ENCODE measurements at regions not wholly inside any gene's neighbourhood (a gene's known extent, or its start where the extent isn't known, plus 50 kb on each side); places are given as distances from the start of the nearest gene placed in this dataset.

GRCh38 chr2:66899109-66899508 is 464.2 kb downstream of the MEIS1 start:
- TF ChIP-seq POLR2A (IDR thresholded peaks at IDR 0.05; ENCODE audit: low read depth, low read length): no peak
- DNase-seq (ENCODE audit: insufficient read length, low spot score) (no peak), FAIRE-seq (no peak)

- no peak for FAIRE-seq
- no peak for TF ChIP-seq POLR2A (IDR thresholded peaks at IDR 0.05; ENCODE audit: low read depth, low read length)
- DNase-seq (ENCODE audit: insufficient read length, low spot score): no peak
These were observed 464.7 kb downstream of the MEIS1 start for GRCh38 chr2:66899648-66900047.

GRCh38 chr2:66901344-66901743 is 466.4 kb downstream of the MEIS1 start:
- DNase-seq (ENCODE audit: insufficient read length, low spot score): no peak
- no peak for FAIRE-seq

DNA sequence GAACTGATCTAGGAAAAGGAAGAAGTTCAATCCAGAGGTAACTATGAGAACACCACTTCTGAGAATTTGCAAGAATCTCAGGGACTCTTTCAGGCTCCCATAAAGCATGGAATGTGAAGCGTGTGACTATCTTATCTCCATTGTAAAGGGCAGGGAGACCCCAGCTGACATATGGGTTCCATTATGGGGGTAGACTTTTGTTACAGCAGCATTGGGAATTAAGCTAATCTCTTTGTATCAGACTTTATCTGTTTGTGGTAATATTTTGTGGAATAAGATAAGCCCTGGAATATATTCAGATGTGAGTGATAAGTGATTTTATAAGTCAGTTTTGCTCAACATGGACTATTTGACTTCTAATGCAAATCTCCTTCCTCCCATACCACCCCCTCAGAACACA is 468.3 kb downstream of the MEIS1 start:
- no peak for FAIRE-seq
- DNase-seq (ENCODE audit: insufficient read length, low spot score): no peak
- no peak for TF ChIP-seq POLR2A (IDR thresholded peaks at IDR 0.05; ENCODE audit: low read depth, low read length)

More at GRCh38 chr2:66901344-66901743, 466.4 kb downstream of the MEIS1 start:
- no peak for TF ChIP-seq POLR2A (IDR thresholded peaks at IDR 0.05; ENCODE audit: low read depth, low read length)

GRCh38 chr2:66903745-66904465 is 469.0 kb downstream of the MEIS1 start:
- no peak for FAIRE-seq
- DNase-seq (ENCODE audit: insufficient read length, low spot score): no peak
- TF ChIP-seq POLR2A (IDR thresholded peaks at IDR 0.05; ENCODE audit: low read depth, low read length): no peak

GRCh38 chr2:66915237-66915636 is 480.3 kb downstream of the MEIS1 start:
- no peak for TF ChIP-seq POLR2A (IDR thresholded peaks at IDR 0.05; ENCODE audit: low read depth, low read length)
- DNase-seq (ENCODE audit: insufficient read length, low spot score): no peak
- FAIRE-seq: no peak

DNA sequence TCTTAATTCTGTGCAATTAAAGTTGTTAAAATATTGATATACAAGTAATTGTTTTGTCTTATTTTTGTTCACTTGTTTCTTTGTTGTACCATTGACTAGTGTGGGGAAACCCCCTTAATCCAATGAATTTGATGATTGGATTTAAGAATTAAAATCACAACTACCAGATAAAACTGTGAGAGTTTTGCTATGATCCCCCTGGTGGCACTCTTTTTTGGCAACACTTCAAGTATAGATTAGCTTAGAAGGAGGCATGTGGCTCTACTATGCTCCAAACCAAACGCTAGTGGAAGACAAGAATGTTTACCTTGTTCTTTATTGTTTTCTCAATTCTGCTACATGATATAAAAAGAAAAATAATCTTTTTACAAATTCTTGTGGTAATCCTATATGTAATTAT is 477.8 kb upstream of the ETAA1 start:
- DNase-seq (ENCODE audit: insufficient read length, low spot score) (no peak), FAIRE-seq (no peak)
- no peak for TF ChIP-seq POLR2A (IDR thresholded peaks at IDR 0.05; ENCODE audit: low read depth, low read length)

GRCh38 chr2:66920415-66920814 is 476.7 kb upstream of the ETAA1 start:
- TF ChIP-seq POLR2A (IDR thresholded peaks at IDR 0.05; ENCODE audit: low read depth, low read length): no peak
- DNase-seq (ENCODE audit: insufficient read length, low spot score): no peak
- no peak for FAIRE-seq

DNA sequence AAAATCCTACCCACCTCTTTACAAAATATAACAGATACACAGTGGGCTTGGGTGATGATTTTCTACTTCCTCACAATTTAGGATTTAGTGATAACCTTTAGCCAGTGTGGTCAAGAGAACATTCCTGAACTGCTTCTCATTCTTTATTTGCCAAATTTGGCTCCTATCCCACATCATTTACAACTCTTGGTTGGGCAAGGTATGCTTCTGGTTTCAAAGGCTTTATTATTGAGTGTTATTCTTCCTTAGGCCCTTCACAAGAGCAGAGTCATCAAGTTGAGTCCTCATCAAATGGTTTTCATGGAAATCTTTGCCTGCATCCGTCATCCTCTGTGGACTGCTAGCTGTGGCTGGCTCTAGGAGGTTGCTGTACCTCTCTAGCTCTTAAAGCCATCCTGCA is 472.0 kb upstream of the ETAA1 start:
- FAIRE-seq (no peak), DNase-seq (ENCODE audit: insufficient read length, low spot score) (no peak)
- no peak for TF ChIP-seq POLR2A (IDR thresholded peaks at IDR 0.05; ENCODE audit: low read depth, low read length)

DNA sequence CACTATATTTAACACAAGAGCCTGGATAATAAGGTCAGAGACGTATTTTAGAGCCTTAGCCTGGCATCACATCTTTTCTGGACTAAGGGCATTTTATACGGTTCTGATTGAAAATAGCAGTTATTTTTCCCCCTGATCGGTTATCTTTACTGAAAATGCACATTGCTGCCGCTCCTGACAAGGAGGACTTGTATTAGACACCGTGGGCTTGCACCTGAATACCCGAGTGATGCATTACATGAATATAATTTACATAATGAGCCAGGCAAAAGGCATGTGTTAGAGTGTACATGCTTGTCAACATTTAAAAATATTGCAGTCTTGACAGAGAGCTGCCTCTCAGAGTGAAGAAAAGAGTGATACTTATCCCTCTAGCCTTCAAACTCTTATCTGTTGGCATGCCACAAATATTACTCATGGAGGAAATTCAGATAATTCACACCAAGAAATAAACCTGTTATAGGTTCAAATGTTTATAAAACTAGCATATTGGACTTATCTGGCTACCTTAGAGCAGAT is 470.5 kb upstream of the ETAA1 start:
- no peak for DNase-seq (ENCODE audit: insufficient read length, low spot score)
- TF ChIP-seq POLR2A (IDR thresholded peaks at IDR 0.05; ENCODE audit: low read depth, low read length): no peak
- no peak for FAIRE-seq

GRCh38 chr2:66929632-66930338 is 467.3 kb upstream of the ETAA1 start:
- TF ChIP-seq POLR2A (IDR thresholded peaks at IDR 0.05; ENCODE audit: low read depth, low read length): no peak
- DNase-seq (ENCODE audit: insufficient read length, low spot score) (no peak), FAIRE-seq (no peak)

DNA sequence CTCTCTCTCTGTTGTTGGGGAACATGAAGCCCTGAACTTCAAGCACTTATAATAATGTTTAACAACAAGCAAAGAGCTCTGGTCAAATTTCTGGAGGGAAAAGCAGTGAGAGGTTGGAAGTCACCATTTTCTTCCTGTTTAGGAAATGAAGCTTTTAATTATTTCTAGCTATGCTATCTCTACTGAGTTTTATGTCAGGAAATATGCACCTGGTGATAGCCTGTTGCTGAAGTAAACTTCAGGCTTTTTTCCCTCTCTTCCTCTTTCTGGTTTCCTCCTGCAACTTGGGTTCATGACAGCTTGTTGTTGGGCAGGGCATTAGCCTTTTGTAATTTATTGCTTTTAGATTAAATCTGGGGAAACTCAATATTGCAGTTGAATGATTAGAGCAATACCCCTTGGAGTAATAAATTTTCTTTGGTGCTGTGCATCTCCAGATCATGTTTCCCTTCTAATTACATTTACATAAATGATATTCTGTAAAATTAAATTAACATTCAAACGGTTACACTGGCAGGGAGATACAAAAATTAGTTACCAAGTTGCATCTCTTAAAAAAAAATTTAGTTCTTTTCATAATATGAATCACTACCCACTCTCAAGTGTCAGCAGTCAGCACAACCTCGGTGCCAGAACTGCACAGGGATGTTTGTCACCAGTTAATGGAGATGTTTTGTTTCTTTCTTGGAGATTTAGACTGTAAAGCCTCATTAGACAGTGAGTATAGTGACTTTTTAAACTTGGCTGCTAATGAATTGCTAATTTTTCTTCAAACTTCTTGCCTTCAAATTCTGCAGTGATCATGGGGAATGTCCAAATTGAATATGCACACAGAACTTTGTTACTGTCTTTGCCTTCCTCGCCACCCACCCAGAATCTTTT is 466.6 kb upstream of the ETAA1 start:
- no peak for DNase-seq (ENCODE audit: insufficient read length, low spot score)
- no peak for FAIRE-seq
- no peak for TF ChIP-seq POLR2A (IDR thresholded peaks at IDR 0.05; ENCODE audit: low read depth, low read length)

- FAIRE-seq: no peak
- DNase-seq (ENCODE audit: insufficient read length, low spot score): no peak
- no peak for TF ChIP-seq POLR2A (IDR thresholded peaks at IDR 0.05; ENCODE audit: low read depth, low read length)
These were observed 458.6 kb upstream of the ETAA1 start for GRCh38 chr2:66938471-66938967.

DNA sequence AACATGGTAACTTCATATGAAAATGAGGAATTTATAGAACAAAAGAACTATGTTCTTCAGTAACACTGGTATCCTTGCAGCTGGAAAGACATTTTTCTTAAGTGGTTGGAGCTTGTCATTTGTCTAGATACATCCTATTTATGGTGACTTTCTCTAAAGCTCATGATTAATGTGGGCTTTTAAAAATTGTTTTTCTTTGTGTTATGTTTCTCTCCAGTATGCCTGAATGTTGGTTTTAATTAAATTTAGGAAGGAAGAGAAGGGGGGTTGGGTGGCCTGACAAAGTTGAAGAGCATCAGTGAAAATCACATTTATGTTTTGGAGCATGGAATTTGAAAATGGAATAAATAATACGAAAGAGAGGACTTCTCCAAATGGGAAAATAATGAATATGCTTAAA is 457.1 kb upstream of the ETAA1 start:
- DNase-seq (ENCODE audit: insufficient read length, low spot score) (no peak), FAIRE-seq (no peak)
- no peak for TF ChIP-seq POLR2A (IDR thresholded peaks at IDR 0.05; ENCODE audit: low read depth, low read length)

Measured in H54 (cell line).